C4-2B (cell line): ENCODE measurements at regions not wholly inside any gene's neighbourhood (a gene's known extent, or its start where the extent isn't known, plus 50 kb on each side); places are given as distances from the start of the nearest gene placed in this dataset.

Experiments
- H3K27ac ChIP-seq: fragments of 450-650 bp; 2 replicates; pipeline ENCODE4 v1.5.1; 2017
- ZFX ChIP-seq: fragments of 450-650 bp; IDR thresholded peaks from 2 replicates; pipeline ENCODE4 v1.6.1; 2017
- TF ChIP-seq, protein P1 (sequence below): fragments of 450-650 bp; conservative IDR thresholded peaks from 2 replicates; pipeline ENCODE4 v1.5.1; 2017; ENCODE audit warnings: mild to moderate bottlenecking

DNA sequence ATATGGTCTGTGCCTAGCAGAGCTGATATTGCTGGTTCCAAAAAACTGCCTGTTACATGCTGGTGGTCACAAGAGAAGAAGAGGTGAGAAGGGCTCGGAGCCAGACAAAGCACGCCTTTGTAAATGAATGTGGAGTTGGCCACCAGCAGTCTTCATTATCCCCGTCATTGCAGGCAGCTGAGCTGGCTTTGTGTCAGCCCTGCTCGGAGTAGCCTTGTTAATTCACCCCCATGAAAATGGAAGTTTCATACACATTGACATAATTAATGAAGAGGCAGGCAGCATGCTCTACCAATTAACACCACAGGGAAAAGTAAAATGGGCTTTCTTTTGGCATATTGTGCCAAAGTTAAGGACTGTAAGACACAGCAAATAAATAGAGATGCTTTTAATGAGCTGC, 113.7 kb upstream of the RBFOX1 start:
- H3K27ac ChIP-seq: no peak overlapping the region
- TF ChIP-seq ZFX: no peak
- TF ChIP-seq, protein P1, sequence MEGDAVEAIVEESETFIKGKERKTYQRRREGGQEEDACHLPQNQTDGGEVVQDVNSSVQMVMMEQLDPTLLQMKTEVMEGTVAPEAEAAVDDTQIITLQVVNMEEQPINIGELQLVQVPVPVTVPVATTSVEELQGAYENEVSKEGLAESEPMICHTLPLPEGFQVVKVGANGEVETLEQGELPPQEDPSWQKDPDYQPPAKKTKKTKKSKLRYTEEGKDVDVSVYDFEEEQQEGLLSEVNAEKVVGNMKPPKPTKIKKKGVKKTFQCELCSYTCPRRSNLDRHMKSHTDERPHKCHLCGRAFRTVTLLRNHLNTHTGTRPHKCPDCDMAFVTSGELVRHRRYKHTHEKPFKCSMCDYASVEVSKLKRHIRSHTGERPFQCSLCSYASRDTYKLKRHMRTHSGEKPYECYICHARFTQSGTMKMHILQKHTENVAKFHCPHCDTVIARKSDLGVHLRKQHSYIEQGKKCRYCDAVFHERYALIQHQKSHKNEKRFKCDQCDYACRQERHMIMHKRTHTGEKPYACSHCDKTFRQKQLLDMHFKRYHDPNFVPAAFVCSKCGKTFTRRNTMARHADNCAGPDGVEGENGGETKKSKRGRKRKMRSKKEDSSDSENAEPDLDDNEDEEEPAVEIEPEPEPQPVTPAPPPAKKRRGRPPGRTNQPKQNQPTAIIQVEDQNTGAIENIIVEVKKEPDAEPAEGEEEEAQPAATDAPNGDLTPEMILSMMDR: no peak

DNA sequence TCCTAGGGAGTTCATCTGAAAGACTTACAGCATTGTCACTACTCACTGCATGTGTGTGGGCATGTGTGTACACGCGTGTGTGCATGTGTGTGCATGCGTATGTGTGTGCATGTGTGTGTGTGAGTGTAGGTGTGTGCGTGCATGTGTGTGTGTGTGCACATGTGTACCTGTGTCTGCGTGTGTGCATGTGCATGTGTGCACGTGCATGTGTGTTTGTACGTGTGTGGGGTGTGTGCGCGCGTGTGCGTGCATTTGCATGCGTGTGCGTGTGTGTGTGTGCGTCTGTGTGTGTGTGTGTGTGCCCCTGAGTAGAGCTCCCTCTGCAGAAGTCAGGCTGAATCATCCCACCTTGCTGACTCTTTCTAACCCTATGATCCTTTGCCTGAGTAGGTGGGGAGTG, 114.8 kb upstream of the RBFOX1 start:
- TF ChIP-seq, protein P1: no peak
- TF ChIP-seq ZFX: no peak
- no peak overlapping the region for H3K27ac ChIP-seq

DNA sequence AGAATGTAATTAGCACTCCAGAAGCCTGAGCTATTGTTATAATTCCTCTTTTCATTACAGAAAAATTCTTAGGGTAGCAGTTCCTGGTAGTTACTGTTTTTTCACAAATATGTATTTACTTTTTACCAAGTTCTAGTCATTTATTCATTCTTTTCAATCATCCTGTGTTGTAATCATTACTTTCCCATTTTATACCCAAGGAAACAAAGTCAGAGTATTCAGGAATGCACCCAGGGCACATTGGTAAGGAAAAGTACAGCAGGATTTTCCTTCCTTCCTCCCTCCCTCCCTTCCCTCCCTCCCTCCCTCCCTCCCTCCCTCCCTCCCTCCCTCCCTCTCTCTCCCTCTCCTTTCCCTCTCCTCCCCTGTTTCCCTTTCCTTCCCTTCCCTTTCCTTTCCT, 115.9 kb upstream of the RBFOX1 start:
- TF ChIP-seq, protein P1: no peak
- TF ChIP-seq ZFX: no peak
- H3K27ac ChIP-seq: no peak overlapping the region

DNA sequence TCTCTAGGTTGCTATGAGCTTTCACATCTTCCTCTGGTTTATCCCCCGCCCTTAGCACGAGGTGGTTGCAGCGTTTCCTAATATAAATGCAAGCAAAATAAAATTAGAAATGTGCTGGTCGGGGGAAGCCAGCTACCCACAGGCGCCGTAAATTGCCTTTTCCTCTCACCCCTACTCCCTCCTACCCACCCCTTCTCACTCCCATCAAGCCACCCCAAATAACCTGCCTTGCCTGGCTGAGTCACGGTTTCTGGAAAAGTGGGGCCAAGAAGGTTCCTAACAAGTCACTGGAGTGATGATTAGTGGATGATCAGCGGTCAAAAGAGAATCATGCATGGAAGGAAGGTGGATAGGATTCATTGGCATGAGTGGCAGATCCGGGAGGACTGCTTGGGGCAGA, 120.9 kb upstream of the RBFOX1 start:
- H3K27ac ChIP-seq: no peak overlapping the region
- TF ChIP-seq, protein P1: no peak
- TF ChIP-seq ZFX: no peak

DNA sequence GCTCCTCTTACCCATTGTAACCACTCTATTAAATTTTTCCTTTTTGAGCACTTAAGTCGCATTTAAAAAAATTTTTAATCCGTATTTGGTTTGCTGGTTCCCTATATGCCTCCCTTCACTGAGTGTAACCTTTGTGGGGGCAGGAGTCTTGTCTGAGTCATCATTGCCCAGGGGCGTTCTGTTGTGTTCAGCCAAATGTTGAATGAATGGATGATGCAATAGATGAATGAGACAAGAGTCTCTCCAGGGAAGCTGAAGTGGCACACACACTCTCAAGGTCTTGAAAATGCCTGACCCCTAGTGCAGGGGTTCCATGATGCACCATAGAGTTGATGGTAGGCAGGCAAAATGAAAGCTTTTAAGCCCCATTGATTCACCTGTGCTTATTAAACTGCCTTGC, 123.0 kb upstream of the RBFOX1 start:
- TF ChIP-seq, protein P1: no peak
- TF ChIP-seq ZFX: no peak

DNA sequence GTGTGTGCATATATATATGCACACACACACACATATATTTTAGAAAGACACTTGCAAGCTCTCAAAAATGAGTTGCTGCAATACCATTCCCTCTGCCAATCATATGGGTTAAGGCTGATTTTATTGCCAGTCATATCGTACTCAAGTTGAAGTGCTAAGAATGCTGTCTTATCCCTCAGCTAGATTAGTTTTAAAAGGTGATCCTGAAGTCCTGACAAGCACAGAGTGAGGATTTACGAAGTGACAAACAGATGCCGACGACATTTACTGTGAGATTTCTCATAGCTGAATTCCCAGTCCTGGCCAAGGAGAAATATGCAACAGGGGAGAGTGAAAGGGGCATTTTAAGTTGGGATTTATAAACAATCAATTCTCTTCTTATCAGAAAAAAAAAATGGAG, 126.2 kb upstream of the RBFOX1 start:
- no peak for TF ChIP-seq ZFX
- TF ChIP-seq, protein P1: no peak
- no peak overlapping the region for H3K27ac ChIP-seq

More for the DNA sequence above, 123.0 kb upstream of the RBFOX1 start:
- H3K27ac ChIP-seq: no peak overlapping the region

DNA sequence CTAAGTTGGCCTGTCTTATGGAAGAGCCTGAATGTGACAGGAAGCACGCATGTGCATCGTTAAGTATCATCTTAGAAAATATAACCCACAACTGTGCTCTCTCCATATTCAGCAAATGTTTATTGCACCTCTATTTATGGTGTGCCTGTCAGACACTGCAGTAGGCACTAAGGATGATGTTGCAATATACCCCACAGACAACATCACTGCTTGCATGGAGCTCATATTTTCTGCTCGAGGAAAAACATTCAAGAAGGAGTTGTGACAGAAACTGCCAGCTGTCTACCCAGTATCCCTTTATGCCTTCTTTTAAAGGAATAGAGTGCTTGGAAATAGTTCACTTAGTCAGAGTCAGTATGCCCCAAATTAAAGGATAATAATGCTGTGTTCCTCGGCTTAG, 132.3 kb upstream of the RBFOX1 start:
- H3K27ac ChIP-seq: no peak overlapping the region
- TF ChIP-seq ZFX: no peak
- TF ChIP-seq, protein P1: no peak
